ENCODE measurements at regions not wholly inside any gene's neighbourhood (a gene's known extent, or its start where the extent isn't known, plus 50 kb on each side); places are given as distances from the start of the nearest gene placed in this dataset.
A peak's percentile ranks its signal among the peaks of the same experiment; 100 is the strongest.

- CTCF ChIA-PET: interaction anchor here (1.4 kb wide), 1 partner anchor 191 kb away, joined by 10 read pairs; no protein-coding TSS in a partner anchor
Observed at GRCh38 chrX:96563646-96564045, 121.0 kb upstream of the DIAPH2 start.

GRCh38 chrX:96564595-96564994 lies 120.0 kb upstream of the DIAPH2 start:
- Histone ChIP-seq H3K9me3 (ENCODE audit: control insufficient read depth, insufficient read depth, low read length) (no peaks in the 10 kb centered on the region), H3K27ac (ENCODE audit: low read depth, low read length) (no peak overlapping the region), H3K27me3 (ENCODE audit: control insufficient read depth, insufficient read depth, low read length) (no peaks in the 10 kb centered on the region), H3K4me3 (ENCODE audit: low read depth, low read length) (no peak overlapping the region)
- ChIA-PET CTCF (interaction anchor here (1.4 kb wide), 1 partner anchor 192 kb away, joined by 10 read pairs; no protein-coding TSS in a partner anchor), POLR2A (no interaction called here)
- TF ChIP-seq CTCF (IDR thresholded peaks at IDR 0.05; ENCODE audit: low read depth, low read length): no peak
- DNase-seq (ENCODE audit: low read depth, low spot score): no peak

More at GRCh38 chrX:96563646-96564045, 121.0 kb upstream of the DIAPH2 start:
- DNase-seq (ENCODE audit: low read depth, low spot score): peak; percentile 16
- POLR2A ChIA-PET: no interaction called here
- no peak overlapping the region for H3K27ac ChIP-seq (ENCODE audit: low read depth, low read length)
- H3K9me3 ChIP-seq (ENCODE audit: control insufficient read depth, insufficient read depth, low read length): no peaks in the 10 kb centered on the region
- H3K27me3 ChIP-seq (ENCODE audit: control insufficient read depth, insufficient read depth, low read length): no peaks in the 10 kb centered on the region
- no peak for TF ChIP-seq CTCF (IDR thresholded peaks at IDR 0.05; ENCODE audit: low read depth, low read length)
- no peak overlapping the region for H3K4me3 ChIP-seq (ENCODE audit: low read depth, low read length)

GRCh38 chrX:96566878-96567277 lies 117.8 kb upstream of the DIAPH2 start:
- no peak for DNase-seq (ENCODE audit: low read depth, low spot score)
- no peak overlapping the region for H3K27ac ChIP-seq (ENCODE audit: low read depth, low read length)
- CTCF ChIA-PET: no interaction called here

GRCh38 chrX:96568071-96568470 lies 116.6 kb upstream of the DIAPH2 start:
- Histone ChIP-seq H3K9me3 (ENCODE audit: control insufficient read depth, insufficient read depth, low read length) (no peaks in the 10 kb centered on the region), H3K4me3 (ENCODE audit: low read depth, low read length) (no peak overlapping the region), H3K27me3 (ENCODE audit: control insufficient read depth, insufficient read depth, low read length) (no peaks in the 10 kb centered on the region), H3K27ac (ENCODE audit: low read depth, low read length) (no peak overlapping the region)
- TF ChIP-seq CTCF (IDR thresholded peaks at IDR 0.05; ENCODE audit: low read depth, low read length): no peak
- ChIA-PET POLR2A (no interaction called here), CTCF (no interaction called here)
- DNase-seq (ENCODE audit: low read depth, low spot score): no peak

More at GRCh38 chrX:96566878-96567277, 117.8 kb upstream of the DIAPH2 start:
- Histone ChIP-seq H3K9me3 (ENCODE audit: control insufficient read depth, insufficient read depth, low read length) (no peaks in the 10 kb centered on the region), H3K4me3 (ENCODE audit: low read depth, low read length) (no peak overlapping the region), H3K27me3 (ENCODE audit: control insufficient read depth, insufficient read depth, low read length) (no peaks in the 10 kb centered on the region)
- POLR2A ChIA-PET: no interaction called here
- no peak for TF ChIP-seq CTCF (IDR thresholded peaks at IDR 0.05; ENCODE audit: low read depth, low read length)

- no peak overlapping the region for H3K4me3 ChIP-seq (ENCODE audit: low read depth, low read length)
- H3K9me3 ChIP-seq (ENCODE audit: control insufficient read depth, insufficient read depth, low read length): no peaks in the 10 kb centered on the region
- H3K27ac ChIP-seq (ENCODE audit: low read depth, low read length): no peak overlapping the region
- H3K27me3 ChIP-seq (ENCODE audit: control insufficient read depth, insufficient read depth, low read length): no peaks in the 10 kb centered on the region
- no peak for TF ChIP-seq CTCF (IDR thresholded peaks at IDR 0.05; ENCODE audit: low read depth, low read length)
- ChIA-PET CTCF (no interaction called here), POLR2A (no interaction called here)
- DNase-seq (ENCODE audit: low read depth, low spot score): no peak
Observed at GRCh38 chrX:96569034-96569433, 115.6 kb upstream of the DIAPH2 start.

Measured in AG04450 (cell line).